RWPE1 (cell line): ENCODE measurements at regions not wholly inside any gene's neighbourhood (a gene's known extent, or its start where the extent isn't known, plus 50 kb on each side); places are given as distances from the start of the nearest gene placed in this dataset.

Source experiments
- CTCF ChIA-PET: fragments of 350-600 bp; sonication (Branson Sonifier 250); formaldehyde crosslinking; extraction: SDS; loops from one replicate; lab custom pipeline; 2021; lab: Yijun Ruan, JAX
- POLR2A ChIA-PET: fragments of 400-600 bp; formaldehyde crosslinking; extraction: SDS; loops from one replicate; lab custom pipeline; 2020; ENCODE audit warnings: antibody characterized with exemption; ENCODE audit not compliant: low non-redundant PET; lab: Yijun Ruan, JAX
- DNase-seq: peaks from one replicate; pipeline ENCODE4 v3.0.0; 2012; ENCODE audit warnings: low spot score
- H3K27ac ChIP-seq: fragments of 450-650 bp; 2 replicates; pipeline ENCODE4 v1.5.1; 2017
- CTCF ChIP-seq: fragments of 450-650 bp; conservative IDR thresholded peaks from 2 replicates; pipeline ENCODE4 v1.5.1; 2017; ENCODE audit warnings: low read depth, mild to moderate bottlenecking

DNA sequence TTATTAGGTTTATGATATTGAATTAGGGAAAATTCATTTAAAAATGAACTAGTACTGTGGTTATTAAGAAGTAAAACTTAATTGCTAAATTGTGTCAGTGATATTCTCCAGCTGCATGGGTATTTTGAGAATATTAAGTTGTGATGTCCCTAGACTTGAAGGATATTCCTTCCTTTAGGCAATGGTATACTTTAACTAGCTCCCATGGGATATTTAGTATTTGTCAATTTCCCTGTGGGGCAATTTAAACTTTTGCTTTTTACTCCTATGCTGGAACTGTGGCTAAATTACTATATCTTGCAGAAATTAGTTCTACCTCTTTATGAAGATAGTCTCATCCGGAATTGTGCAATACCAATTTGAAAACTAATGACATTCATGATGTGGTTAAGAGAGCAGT, 151.6 kb upstream of the CSNK1A1L start:
- no peak for DNase-seq
- no peak for TF ChIP-seq CTCF
- no peak overlapping the region for H3K27ac ChIP-seq
- POLR2A ChIA-PET, result no interaction called here
- CTCF ChIA-PET, result no interaction called here

GRCh38 chr13:37241786-37242185, 136.3 kb upstream of the CSNK1A1L start:
- no peak for TF ChIP-seq CTCF
- ChIA-PET CTCF (no interaction called here), POLR2A (no interaction called here)
- DNase-seq, result no peak
- H3K27ac ChIP-seq, result no peak overlapping the region

GRCh38 chr13:37230346-37230745, 124.9 kb upstream of the CSNK1A1L start:
- ChIA-PET CTCF (no interaction called here), POLR2A (no interaction called here)
- H3K27ac ChIP-seq, result no peak overlapping the region
- TF ChIP-seq CTCF, result no peak
- DNase-seq, result no peak

DNA sequence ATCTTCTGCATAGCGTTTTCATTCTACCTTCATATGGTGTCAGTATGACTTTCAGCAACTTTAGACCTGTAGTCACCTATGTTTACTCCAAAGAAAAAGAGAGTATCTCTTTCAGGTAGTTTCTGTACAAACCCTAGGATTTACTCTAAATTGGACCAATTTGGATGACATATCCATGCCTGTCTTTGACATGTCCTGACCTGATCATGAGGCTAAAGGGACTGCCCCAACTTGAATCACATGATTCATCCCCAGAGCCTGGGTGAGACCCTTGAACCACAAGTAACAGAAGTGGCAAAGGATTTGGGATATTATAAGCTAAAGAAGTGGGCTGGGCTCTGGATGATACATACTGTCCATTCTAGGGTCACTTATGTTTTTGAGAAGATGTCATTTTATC, 124.5 kb upstream of the CSNK1A1L start:
- no peak overlapping the region for H3K27ac ChIP-seq
- POLR2A ChIA-PET, result no interaction called here
- CTCF ChIA-PET, result no interaction called here
- TF ChIP-seq CTCF, result no peak
- no peak for DNase-seq

GRCh38 chr13:37226971-37227370, 121.5 kb upstream of the CSNK1A1L start:
- ChIA-PET POLR2A (no interaction called here), CTCF (no interaction called here)
- DNase-seq, result peak; percentile 12
- no peak for TF ChIP-seq CTCF
- peak overlapping the region; percentile 52; the same call in 1 of the 2 replicates for H3K27ac ChIP-seq

- ChIA-PET CTCF (no interaction called here), POLR2A (no interaction called here)
- no peak for DNase-seq
- TF ChIP-seq CTCF, result no peak
- no peak overlapping the region for H3K27ac ChIP-seq
These were observed 120.1 kb upstream of the CSNK1A1L start for GRCh38 chr13:37225414-37226070.
